ENCODE measurements at regions not wholly inside any gene's neighbourhood (a gene's known extent, or its start where the extent isn't known, plus 50 kb on each side); places are given as distances from the start of the nearest gene placed in this dataset.
"Not testable (repeated sequence)": the region's sequence is repeated elsewhere in the genome, so short reads cannot be mapped to it uniquely, and the experiment has no call there.

DNA sequence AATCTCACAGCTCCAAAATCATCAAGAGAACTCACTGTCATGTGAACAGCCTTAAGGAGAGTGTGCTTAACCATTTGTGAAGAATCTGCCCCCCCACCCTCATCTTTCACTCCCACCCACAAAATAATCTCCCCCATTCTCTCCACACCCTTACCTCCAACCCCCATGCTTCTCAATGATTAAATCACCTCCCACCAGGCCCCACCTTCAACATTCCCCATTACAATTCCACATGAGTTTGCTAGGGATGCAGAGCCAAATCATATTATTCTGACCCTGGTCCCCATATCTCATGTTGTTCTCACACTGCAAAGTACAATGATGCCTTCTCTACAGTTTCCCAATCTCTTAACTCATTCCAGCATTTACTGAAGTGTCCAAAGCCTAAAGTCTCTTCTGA lies 232.9 kb downstream of the CWH43 start:
- ATAC-seq; intact Hi-C loops (cut with DNase I); DNase-seq: not testable (repeated sequence)

- intact Hi-C loops (cut with DNase I); DNase-seq; ATAC-seq: not testable (repeated sequence)
Measured at GRCh38 chr4:49219489-49220225, 233.6 kb downstream of the CWH43 start.

GRCh38 chr4:49221209-49221608 lies 235.1 kb downstream of the CWH43 start:
- intact Hi-C loops (cut with DNase I): no loop called here
- no peak for ATAC-seq
- no peak for DNase-seq

GRCh38 chr4:49222810-49223209 lies 236.7 kb downstream of the CWH43 start:
- ATAC-seq; intact Hi-C loops (cut with DNase I); DNase-seq: not testable (repeated sequence)

GRCh38 chr4:49226216-49226866 lies 240.3 kb downstream of the CWH43 start:
- intact Hi-C loops (cut with DNase I); DNase-seq; ATAC-seq: not testable (repeated sequence)

DNA sequence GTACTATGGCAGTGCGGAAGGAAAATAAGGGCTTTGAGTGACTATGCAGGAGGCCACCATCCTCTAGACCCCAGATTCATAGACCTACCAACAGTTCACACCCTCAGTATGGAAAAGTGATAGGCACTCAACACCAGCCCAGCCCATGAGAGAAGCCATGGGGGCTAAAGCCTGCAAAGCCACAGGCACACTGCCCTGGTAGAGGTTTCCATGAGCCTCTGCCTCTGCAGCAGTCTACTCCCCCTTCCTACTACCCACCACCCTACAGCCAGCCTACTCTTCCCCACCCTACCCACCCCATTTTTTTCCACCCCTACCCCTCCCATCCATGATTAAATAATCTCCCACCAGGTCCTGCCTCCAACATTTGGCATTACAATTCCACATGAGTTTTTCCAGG lies 241.9 kb downstream of the CWH43 start:
- ATAC-seq; intact Hi-C loops (cut with DNase I); DNase-seq: not testable (repeated sequence)

GRCh38 chr4:49229243-49229642 lies 243.2 kb downstream of the CWH43 start:
- DNase-seq; ATAC-seq; intact Hi-C loops (cut with DNase I): not testable (repeated sequence)

DNA sequence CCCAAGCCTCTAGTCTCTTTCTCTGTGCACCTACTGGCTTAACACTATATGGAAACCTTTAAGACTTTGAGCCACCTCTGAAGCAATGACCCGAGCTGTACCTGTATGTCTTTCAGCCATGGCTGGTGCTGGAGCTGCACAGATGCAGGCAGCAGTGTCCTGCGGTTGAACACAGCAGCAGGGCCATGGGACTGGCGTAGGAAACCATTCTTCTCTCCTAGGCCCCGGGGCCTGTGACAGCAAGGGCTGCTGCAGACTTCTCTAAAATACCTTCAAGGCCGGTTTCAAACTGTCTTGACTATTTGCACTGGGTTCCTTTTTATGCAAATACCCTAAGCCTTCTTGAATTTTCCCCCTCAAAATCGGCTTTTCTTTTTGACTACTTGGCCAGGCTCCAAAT lies 243.6 kb downstream of the CWH43 start:
- ATAC-seq; intact Hi-C loops (cut with DNase I); DNase-seq: not testable (repeated sequence)

DNA sequence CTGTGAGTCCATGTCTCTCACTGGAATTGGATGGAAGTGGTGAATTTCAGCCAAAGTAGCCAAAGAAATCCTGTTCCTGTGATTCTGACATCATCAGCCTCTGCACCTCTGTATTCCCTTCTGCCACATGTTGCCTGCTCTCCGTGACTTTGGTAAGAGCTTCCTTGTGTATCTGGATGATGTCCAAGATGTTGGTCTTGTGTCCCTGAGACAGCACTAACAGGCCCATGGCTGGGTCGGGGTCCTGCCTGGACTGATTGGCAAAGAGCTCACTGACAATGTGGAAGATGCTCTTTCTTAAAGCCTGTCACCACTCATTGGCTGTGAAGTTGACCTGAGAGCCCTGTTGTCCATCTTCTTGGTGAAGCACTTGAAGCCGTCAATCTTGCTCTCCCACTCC lies 247.3 kb downstream of the CWH43 start:
- intact Hi-C loops (cut with DNase I); DNase-seq; ATAC-seq: not testable (repeated sequence)

DNA sequence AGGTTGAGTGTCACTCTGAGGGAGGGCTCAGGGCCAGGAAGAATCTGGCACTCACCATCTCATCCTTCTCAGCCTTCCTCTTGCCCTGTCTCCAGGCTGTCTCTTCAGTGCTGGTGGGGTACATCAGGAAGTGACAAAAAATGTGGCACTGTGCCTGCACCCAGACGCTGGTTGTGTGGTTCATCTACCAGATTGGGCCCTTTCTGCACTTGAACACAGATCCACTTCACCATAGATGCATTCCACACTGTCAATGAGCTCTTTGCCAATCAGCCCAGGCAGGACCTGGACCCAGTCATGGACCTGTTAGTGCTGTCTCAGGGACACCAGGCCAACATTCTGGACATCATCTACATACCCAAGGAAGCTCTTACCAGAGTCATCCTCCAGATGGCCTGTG lies 247.7 kb downstream of the CWH43 start:
- DNase-seq; ATAC-seq; intact Hi-C loops (cut with DNase I): not testable (repeated sequence)

GRCh38 chr4:49234382-49234781 lies 248.3 kb downstream of the CWH43 start:
- ATAC-seq; DNase-seq; intact Hi-C loops (cut with DNase I): not testable (repeated sequence)

- ATAC-seq; intact Hi-C loops (cut with DNase I): not testable (repeated sequence)
Measured at GRCh38 chr4:49235413-49236160, 249.5 kb downstream of the CWH43 start.

DNA sequence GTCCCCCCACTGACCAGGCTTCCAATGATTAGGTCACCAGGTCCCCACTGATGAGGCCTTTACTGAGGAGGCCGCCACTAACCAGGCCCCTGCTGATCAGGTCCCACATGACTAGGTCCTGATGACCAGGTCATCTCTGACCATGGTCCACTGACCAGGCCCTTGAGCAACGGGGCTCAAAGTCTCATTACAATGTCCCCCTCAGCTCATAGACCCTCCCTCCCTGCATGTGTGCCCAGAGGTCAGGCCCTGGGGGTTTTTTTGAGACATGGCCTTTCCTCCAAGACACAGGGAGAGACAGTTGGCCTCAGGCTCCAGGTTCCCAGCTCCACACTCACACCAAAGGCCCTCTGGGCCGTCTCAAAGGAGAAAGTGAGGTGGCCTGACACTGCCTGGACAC lies 250.4 kb downstream of the CWH43 start:
- DNase-seq; intact Hi-C loops (cut with DNase I); ATAC-seq: not testable (repeated sequence)

More at GRCh38 chr4:49235413-49236160, 249.5 kb downstream of the CWH43 start:
- not testable (repeated sequence) for DNase-seq

DNA sequence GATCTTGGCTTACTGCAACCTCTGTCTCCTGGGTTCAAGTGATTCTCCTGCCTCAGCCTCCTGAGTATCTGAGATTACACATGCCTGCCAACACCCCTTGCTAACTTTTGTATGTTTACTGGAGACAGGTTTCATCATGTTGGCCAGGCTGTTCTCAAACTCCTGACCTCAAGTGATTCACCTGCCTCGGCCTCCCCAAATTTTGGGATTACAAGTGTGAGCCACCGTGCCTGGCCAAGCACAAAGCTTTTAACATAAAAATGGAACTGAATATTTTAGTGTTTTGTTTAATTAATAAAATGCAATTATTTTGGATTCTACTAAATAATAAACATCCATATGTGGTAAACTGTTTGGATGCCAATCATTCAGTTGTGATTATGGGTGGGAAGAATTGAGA lies 255.2 kb downstream of the CWH43 start:
- intact Hi-C loops (cut with DNase I); DNase-seq; ATAC-seq: not testable (repeated sequence)

- intact Hi-C loops (cut with DNase I); DNase-seq; ATAC-seq: not testable (repeated sequence)
Measured at GRCh38 chr4:49262786-49263185, 276.7 kb downstream of the CWH43 start.

DNA sequence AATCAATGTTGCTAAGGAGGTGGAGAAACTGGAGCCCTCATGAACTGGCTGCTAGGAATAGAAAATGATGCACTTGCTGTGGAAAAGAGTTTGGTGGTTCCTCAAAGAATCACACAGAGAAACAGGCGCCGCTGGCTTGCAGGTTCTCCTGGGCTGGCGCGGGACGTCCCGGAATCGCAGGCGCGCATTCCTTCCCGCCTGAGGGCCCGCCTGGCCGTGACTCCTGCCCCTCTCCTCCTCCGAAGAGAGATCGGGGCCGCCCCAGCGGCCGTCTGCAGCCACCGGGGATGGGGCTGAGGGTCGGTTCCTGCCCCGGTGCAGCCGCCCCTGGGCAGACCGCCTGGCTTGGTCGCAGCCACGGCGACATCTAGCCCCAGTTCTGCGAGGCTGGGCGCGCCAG lies 284.4 kb downstream of the CWH43 start:
- intact Hi-C loops (cut with DNase I); DNase-seq; ATAC-seq: not testable (repeated sequence)

DNA sequence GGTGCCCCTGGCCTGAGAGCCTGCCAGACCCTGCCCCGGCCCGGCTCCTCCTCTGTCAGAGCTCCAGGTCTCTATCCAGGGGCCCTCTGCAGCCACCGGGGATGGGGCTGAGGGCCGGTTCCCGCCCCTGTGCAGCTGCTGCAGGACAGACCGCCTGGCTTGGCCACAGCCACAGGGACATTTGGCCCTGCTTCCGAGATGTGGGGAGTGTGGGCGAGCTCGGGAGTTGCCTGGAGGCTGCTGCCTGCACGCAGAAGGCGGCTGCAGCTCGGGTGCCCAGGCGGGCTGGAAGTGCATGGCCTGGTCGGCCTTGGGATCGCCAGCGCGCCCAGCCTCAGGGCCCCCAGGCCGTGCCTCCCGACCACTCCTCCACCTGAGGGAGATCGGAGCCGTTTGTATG lies 284.8 kb downstream of the CWH43 start:
- intact Hi-C loops (cut with DNase I); ATAC-seq; DNase-seq: not testable (repeated sequence)

DNA sequence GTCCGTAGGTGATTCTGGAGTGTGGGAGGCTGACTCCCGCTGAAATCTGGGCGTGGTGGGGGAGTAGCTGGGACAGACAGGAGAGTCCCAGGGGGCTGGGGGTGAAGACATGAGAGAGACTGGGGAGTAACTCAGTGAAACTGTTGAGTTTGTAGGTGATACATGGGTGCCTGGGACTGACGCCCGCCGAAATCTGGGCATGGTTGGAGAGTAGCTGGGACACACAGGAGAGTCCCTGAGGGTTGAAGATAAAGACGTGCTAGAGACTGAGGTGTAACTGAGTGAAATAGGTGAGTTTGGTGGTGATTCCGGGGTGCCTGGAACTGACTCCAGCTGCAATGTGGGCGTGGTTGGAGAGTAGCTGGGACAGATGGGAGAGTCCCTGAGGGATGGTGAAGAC lies 299.8 kb downstream of the CWH43 start:
- DNase-seq; intact Hi-C loops (cut with DNase I); ATAC-seq: not testable (repeated sequence)

Measured in left cardiac atrium (tissue), 4 donors.